ENCODE measurements at regions not wholly inside any gene's neighbourhood (a gene's known extent, or its start where the extent isn't known, plus 50 kb on each side); places are given as distances from the start of the nearest gene placed in this dataset.

GRCh38 chr7:46226860-46227259 lies 305.8 kb upstream of the IGFBP3 start:
- H3K4me3 Mint-ChIP-seq, result no peak overlapping the region
- no peak overlapping the region for H3K27ac Mint-ChIP-seq
- H3K4me1 Mint-ChIP-seq, result no peaks in the 10 kb centered on the region
- H3K27me3 Mint-ChIP-seq (ENCODE audit: low read depth), result no peaks in the 10 kb centered on the region
- H3K9me3 Mint-ChIP-seq, result peaks cover under 1% of the 10 kb centered on the region
- no peaks in the 10 kb centered on the region for H3K36me3 Mint-ChIP-seq (ENCODE audit: low read depth)
- no peak for TF ChIP-seq CTCF (IDR thresholded peaks at IDR 0.05; ENCODE audit: unreplicated experiment in 3 of 3)

GRCh38 chr7:46224363-46224762 lies 303.3 kb upstream of the IGFBP3 start:
- Mint-ChIP-seq H3K4me1 (no peaks in the 10 kb centered on the region), H3K27me3 (ENCODE audit: low read depth) (no peaks in the 10 kb centered on the region), H3K36me3 (ENCODE audit: low read depth) (no peaks in the 10 kb centered on the region), H3K4me3 (no peak overlapping the region), H3K27ac (no peak overlapping the region), H3K9me3 (no peaks in the 10 kb centered on the region)
- no peak for TF ChIP-seq CTCF (IDR thresholded peaks at IDR 0.05; ENCODE audit: unreplicated experiment in 3 of 3)

GRCh38 chr7:46220066-46220630 lies 299.1 kb upstream of the IGFBP3 start:
- peaks cover 4% of the 10 kb centered on the region for H3K4me1 Mint-ChIP-seq
- no peaks in the 10 kb centered on the region for H3K36me3 Mint-ChIP-seq (ENCODE audit: low read depth)
- H3K27ac Mint-ChIP-seq, result no peak overlapping the region
- H3K9me3 Mint-ChIP-seq, result no peaks in the 10 kb centered on the region
- no peaks in the 10 kb centered on the region for H3K27me3 Mint-ChIP-seq (ENCODE audit: low read depth)
- H3K4me3 Mint-ChIP-seq, result no peak overlapping the region
- TF ChIP-seq CTCF (IDR thresholded peaks at IDR 0.05; ENCODE audit: unreplicated experiment in 3 of 3), result no peak

GRCh38 chr7:46218461-46219200 lies 297.6 kb upstream of the IGFBP3 start:
- no peak for TF ChIP-seq CTCF (IDR thresholded peaks at IDR 0.05; ENCODE audit: unreplicated experiment in 3 of 3)
- no peaks in the 10 kb centered on the region for H3K36me3 Mint-ChIP-seq (ENCODE audit: low read depth)
- H3K4me1 Mint-ChIP-seq, result peaks cover 5% of the 10 kb centered on the region
- peak overlapping the region in 1 of 3 experiments; percentile 34 for H3K27ac Mint-ChIP-seq
- H3K27me3 Mint-ChIP-seq (ENCODE audit: low read depth), result peaks cover under 1% of the 10 kb centered on the region
- no peak overlapping the region for H3K4me3 Mint-ChIP-seq
- H3K9me3 Mint-ChIP-seq, result no peaks in the 10 kb centered on the region

- H3K27me3 Mint-ChIP-seq (ENCODE audit: low read depth), result peaks cover 5% of the 10 kb centered on the region
- no peak overlapping the region for H3K27ac Mint-ChIP-seq
- no peaks in the 10 kb centered on the region for H3K36me3 Mint-ChIP-seq (ENCODE audit: low read depth)
- H3K4me3 Mint-ChIP-seq, result no peak overlapping the region
- no peak for TF ChIP-seq CTCF (IDR thresholded peaks at IDR 0.05; ENCODE audit: unreplicated experiment in 3 of 3)
- no peaks in the 10 kb centered on the region for H3K9me3 Mint-ChIP-seq
- peaks cover 5% of the 10 kb centered on the region for H3K4me1 Mint-ChIP-seq
Measured at GRCh38 chr7:46215987-46216567, 295.0 kb upstream of the IGFBP3 start.

Data from nephron (organoid).